ENCODE measurements at regions not wholly inside any gene's neighbourhood (a gene's known extent, or its start where the extent isn't known, plus 50 kb on each side); places are given as distances from the start of the nearest gene placed in this dataset.

DNA sequence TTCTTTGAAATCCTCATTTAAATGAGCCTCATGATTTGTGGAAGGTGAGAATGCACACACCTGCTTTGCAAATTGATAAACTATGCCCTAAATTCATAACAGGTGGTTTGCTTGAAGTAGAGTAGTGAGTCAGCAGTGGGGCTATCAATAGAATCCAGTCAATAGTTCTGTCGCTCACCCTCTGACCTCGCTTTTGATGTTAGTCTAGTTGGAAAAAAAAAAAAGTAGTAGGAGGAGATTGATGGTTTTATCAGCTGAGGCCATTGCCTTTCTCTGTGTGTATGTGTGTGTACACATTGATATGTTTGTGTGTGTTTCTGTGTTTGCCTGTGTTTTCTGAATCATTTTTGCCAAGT is 267.3 kb downstream of the SNAPC1 start:
- ATAC-seq (ENCODE audit: insufficient read depth, low FRiP score) (no peak), DNase-seq (no peak)
- Histone ChIP-seq H3K36me3 (ENCODE audit: control insufficient read depth in 4 of 4, insufficient read depth in 4 of 4, low read length in 4 of 4) (no peaks in the 10 kb centered on the region), H3K9me3 (ENCODE audit: control insufficient read depth in 4 of 4, insufficient read depth in 3 of 4, low read length in 3 of 4) (peaks cover 0 to 4% (median 0%) of the 10 kb centered on the region in 4 donors), H3K27me3 (ENCODE audit: control insufficient read depth in 3 of 3, insufficient read depth in 3 of 3, low read length in 2 of 3) (no peaks in the 10 kb centered on the region), H3K4me3 (no peak overlapping the region), H3K4me1 (ENCODE audit: control insufficient read depth in 5 of 5, insufficient read depth in 5 of 5, low read length in 5 of 5) (no peaks in the 10 kb centered on the region), H3K27ac (ENCODE audit: low read depth in 1 of 2, low read length in 1 of 2) (no peak overlapping the region), H3K9ac (ENCODE audit: insufficient read depth in 1 of 2, low read length in 2 of 2) (no peak overlapping the region)
- TF ChIP-seq, protein P1, sequence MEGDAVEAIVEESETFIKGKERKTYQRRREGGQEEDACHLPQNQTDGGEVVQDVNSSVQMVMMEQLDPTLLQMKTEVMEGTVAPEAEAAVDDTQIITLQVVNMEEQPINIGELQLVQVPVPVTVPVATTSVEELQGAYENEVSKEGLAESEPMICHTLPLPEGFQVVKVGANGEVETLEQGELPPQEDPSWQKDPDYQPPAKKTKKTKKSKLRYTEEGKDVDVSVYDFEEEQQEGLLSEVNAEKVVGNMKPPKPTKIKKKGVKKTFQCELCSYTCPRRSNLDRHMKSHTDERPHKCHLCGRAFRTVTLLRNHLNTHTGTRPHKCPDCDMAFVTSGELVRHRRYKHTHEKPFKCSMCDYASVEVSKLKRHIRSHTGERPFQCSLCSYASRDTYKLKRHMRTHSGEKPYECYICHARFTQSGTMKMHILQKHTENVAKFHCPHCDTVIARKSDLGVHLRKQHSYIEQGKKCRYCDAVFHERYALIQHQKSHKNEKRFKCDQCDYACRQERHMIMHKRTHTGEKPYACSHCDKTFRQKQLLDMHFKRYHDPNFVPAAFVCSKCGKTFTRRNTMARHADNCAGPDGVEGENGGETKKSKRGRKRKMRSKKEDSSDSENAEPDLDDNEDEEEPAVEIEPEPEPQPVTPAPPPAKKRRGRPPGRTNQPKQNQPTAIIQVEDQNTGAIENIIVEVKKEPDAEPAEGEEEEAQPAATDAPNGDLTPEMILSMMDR (IDR thresholded peaks at IDR 0.05; ENCODE audit: control extremely low read depth, extremely low read depth) = no peak
- WGBS, 2 donors = 76 to 91% methylated on average over 2 of the region's 2 CpGs

GRCh38 chr14:62030387-62030786 is 268.2 kb downstream of the SNAPC1 start:
- no peak for ATAC-seq (ENCODE audit: insufficient read depth, low FRiP score)
- WGBS, 2 donors = 92% methylated on average over 3 of the region's 3 CpGs

DNA sequence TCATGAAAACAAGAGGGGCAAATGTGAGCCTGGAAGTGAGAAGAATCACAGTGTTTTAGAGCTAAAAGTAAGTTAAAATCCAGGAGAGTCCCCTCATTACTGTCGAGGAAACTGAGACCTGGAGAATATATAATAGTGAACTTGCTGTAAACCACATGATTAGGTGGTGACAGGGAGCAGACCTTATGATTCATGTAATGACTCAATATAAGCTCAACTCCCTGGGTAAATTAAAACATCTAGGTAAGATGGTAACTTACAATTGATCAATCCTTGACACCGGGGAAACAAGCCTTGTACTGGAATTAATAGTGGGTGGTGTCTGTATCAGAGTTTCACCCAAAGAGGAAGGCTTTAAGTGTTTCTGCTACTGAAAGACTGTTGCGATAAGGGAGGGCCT is 269.3 kb downstream of the SNAPC1 start:
- Histone ChIP-seq H3K4me3 (no peak overlapping the region), H3K27me3 (ENCODE audit: control insufficient read depth in 3 of 3, insufficient read depth in 3 of 3, low read length in 2 of 3) (no peaks in the 10 kb centered on the region), H3K9ac (ENCODE audit: insufficient read depth in 1 of 2, low read length in 2 of 2) (no peak overlapping the region), H3K4me1 (ENCODE audit: control insufficient read depth in 5 of 5, insufficient read depth in 5 of 5, low read length in 5 of 5) (no peaks in the 10 kb centered on the region), H3K9me3 (ENCODE audit: control insufficient read depth in 4 of 4, insufficient read depth in 3 of 4, low read length in 3 of 4) (peaks cover 0 to 4% (median 0%) of the 10 kb centered on the region in 4 donors), H3K36me3 (ENCODE audit: control insufficient read depth in 4 of 4, insufficient read depth in 4 of 4, low read length in 4 of 4) (no peaks in the 10 kb centered on the region), H3K27ac (ENCODE audit: low read depth in 1 of 2, low read length in 1 of 2) (no peak overlapping the region)
- ATAC-seq (ENCODE audit: insufficient read depth, low FRiP score) (no peak), DNase-seq (no peak)
- WGBS, 2 donors = 86 to 91% methylated on average over 3 of the region's 3 CpGs
- TF ChIP-seq, protein P1 (IDR thresholded peaks at IDR 0.05; ENCODE audit: control extremely low read depth, extremely low read depth) = no peak

More at GRCh38 chr14:62030387-62030786, 268.2 kb downstream of the SNAPC1 start:
- no peak overlapping the region for H3K9ac ChIP-seq (ENCODE audit: insufficient read depth in 1 of 2, low read length in 2 of 2)
- H3K27ac ChIP-seq (ENCODE audit: low read depth in 1 of 2, low read length in 1 of 2) = no peak overlapping the region
- H3K9me3 ChIP-seq (ENCODE audit: control insufficient read depth in 4 of 4, insufficient read depth in 3 of 4, low read length in 3 of 4) = peaks cover 0 to 4% (median 0%) of the 10 kb centered on the region in 4 donors
- TF ChIP-seq, protein P1 (IDR thresholded peaks at IDR 0.05; ENCODE audit: control extremely low read depth, extremely low read depth) = no peak
- no peaks in the 10 kb centered on the region for H3K4me1 ChIP-seq (ENCODE audit: control insufficient read depth in 5 of 5, insufficient read depth in 5 of 5, low read length in 5 of 5)
- no peaks in the 10 kb centered on the region for H3K27me3 ChIP-seq (ENCODE audit: control insufficient read depth in 3 of 3, insufficient read depth in 3 of 3, low read length in 2 of 3)
- H3K4me3 ChIP-seq = no peak overlapping the region
- no peak for DNase-seq
- H3K36me3 ChIP-seq (ENCODE audit: control insufficient read depth in 4 of 4, insufficient read depth in 4 of 4, low read length in 4 of 4) = no peaks in the 10 kb centered on the region

GRCh38 chr14:62053188-62053587 is 291.0 kb downstream of the SNAPC1 start:
- no peak overlapping the region for H3K27ac ChIP-seq (ENCODE audit: low read depth in 1 of 2, low read length in 1 of 2)
- H3K27me3 ChIP-seq (ENCODE audit: control insufficient read depth in 3 of 3, insufficient read depth in 3 of 3, low read length in 2 of 3) = no peaks in the 10 kb centered on the region
- H3K9ac ChIP-seq (ENCODE audit: insufficient read depth in 1 of 2, low read length in 2 of 2) = no peak overlapping the region
- no peak overlapping the region for H3K4me3 ChIP-seq
- peaks cover 0 to 6% (median under 1%) of the 10 kb centered on the region in 4 donors for H3K9me3 ChIP-seq (ENCODE audit: control insufficient read depth in 4 of 4, insufficient read depth in 3 of 4, low read length in 3 of 4)
- ATAC-seq (ENCODE audit: insufficient read depth, low FRiP score) (no peak), DNase-seq (no peak)
- TF ChIP-seq, protein P1 (IDR thresholded peaks at IDR 0.05; ENCODE audit: control extremely low read depth, extremely low read depth) = no peak
- 87 to 88% methylated on average over 3 of the region's 3 CpGs for WGBS, 2 donors
- H3K4me1 ChIP-seq (ENCODE audit: control insufficient read depth in 5 of 5, insufficient read depth in 5 of 5, low read length in 5 of 5) = no peaks in the 10 kb centered on the region
- no peaks in the 10 kb centered on the region for H3K36me3 ChIP-seq (ENCODE audit: control insufficient read depth in 4 of 4, insufficient read depth in 4 of 4, low read length in 4 of 4)
